GM12864 (cell line): ENCODE measurements at regions not wholly inside any gene's neighbourhood (a gene's known extent, or its start where the extent isn't known, plus 50 kb on each side); places are given as distances from the start of the nearest gene placed in this dataset.
A peak's percentile ranks its signal among the peaks of the same experiment; 100 is the strongest.

Source experiments
- DNase-seq: peaks from one replicate; pipeline ENCODE4 v3.0.0-alpha.2; 2011; ENCODE audit warnings: low read depth
- H3K4me3 ChIP-seq: 2 replicates; pipeline ENCODE4 v1.5.1; 2011; ENCODE audit warnings: mild to moderate bottlenecking, low read depth, low read length, control low read depth
- TF ChIP-seq, protein P1 (sequence below): IDR thresholded peaks from 2 replicates; pipeline ENCODE4 v1.5.1; 2011; ENCODE audit warnings: low read depth, mild to moderate bottlenecking, moderate library complexity, low read length, control low read depth, inconsistent platforms; ENCODE audit errors: missing control alignments

DNA sequence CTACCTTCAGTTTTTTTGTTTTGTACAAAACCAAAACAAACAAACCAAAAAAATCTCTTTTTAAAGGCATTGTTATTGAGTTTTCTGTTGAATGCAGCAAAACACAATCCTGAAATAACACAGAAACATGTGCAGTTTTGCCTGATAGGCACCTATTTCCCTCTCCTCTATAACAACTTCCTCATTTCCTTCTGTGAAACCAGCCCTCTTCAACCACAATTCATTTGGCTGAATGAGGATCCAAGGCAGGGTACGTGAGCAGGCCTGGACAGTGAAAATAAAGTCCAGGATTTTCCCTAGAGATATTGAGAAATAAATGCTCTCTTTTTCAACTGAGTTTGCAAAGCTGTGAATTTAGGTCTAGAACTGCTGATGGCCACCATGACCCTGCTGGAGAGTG is 134.8 kb upstream of the LARP1 start:
- TF ChIP-seq, protein P1, sequence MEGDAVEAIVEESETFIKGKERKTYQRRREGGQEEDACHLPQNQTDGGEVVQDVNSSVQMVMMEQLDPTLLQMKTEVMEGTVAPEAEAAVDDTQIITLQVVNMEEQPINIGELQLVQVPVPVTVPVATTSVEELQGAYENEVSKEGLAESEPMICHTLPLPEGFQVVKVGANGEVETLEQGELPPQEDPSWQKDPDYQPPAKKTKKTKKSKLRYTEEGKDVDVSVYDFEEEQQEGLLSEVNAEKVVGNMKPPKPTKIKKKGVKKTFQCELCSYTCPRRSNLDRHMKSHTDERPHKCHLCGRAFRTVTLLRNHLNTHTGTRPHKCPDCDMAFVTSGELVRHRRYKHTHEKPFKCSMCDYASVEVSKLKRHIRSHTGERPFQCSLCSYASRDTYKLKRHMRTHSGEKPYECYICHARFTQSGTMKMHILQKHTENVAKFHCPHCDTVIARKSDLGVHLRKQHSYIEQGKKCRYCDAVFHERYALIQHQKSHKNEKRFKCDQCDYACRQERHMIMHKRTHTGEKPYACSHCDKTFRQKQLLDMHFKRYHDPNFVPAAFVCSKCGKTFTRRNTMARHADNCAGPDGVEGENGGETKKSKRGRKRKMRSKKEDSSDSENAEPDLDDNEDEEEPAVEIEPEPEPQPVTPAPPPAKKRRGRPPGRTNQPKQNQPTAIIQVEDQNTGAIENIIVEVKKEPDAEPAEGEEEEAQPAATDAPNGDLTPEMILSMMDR, result no peak
- H3K4me3 ChIP-seq, result no peak overlapping the region
- DNase-seq, result no peak

DNA sequence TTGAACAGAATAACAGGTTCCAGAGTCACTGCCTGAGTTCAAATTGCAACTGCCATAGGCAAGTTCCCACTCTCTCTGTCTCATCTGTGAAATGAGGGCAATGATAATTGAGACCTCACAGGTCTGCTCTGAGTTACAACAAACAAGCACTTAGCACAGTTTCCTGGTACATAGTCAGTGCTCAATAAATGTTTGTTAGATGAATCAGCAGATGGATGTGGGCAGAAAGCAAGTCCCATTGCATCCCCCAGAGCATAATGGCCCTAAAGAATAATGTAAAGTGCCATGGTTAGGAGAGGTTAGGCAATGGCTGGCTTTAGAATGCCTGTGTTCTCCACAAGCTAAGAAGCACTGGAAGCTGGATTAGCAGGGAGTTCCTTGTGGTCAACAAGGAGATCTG is 136.5 kb upstream of the LARP1 start:
- TF ChIP-seq, protein P1, result no peak
- DNase-seq, result no peak
- no peak overlapping the region for H3K4me3 ChIP-seq

DNA sequence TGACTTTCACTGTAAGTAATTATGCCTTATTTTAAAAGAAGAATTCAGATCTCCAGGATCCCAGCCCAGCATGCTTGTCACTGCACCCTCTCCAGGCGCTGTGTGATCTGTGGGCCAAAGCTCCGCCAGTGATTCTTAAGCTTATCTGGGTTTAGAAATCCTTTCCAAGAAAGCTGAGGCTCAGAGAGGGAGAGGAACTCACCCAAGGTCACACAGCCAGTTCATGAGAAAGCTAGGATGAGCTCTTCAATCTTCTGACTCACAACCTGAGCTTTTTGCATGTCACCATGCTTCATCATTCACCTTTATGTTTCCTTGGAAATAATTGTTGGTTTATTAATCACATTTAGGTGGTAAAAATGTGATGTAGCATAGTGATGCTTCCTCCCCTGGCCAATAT is 136.6 kb upstream of the HAND1 start:
- DNase-seq, result no peak
- H3K4me3 ChIP-seq, result no peak overlapping the region
- TF ChIP-seq, protein P1, result no peak

DNA sequence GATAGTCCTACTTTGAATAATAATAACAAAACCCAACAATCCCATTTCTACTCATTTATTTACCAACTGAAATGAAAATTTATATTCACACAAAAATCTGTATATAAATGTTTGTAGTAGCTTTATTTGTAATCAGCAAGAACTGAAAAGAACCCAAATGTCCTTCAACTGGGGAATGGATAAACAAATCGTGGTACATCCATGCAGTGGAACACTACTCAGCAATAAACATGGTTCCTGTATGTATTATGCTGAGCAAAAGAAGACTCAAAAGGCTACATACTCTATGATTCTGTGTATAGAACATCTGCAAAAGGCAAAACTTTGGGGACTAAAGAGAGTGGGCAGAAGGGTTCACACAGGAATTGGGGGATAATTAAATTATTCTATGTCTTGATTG is 136.1 kb upstream of the HAND1 start:
- DNase-seq, result no peak
- TF ChIP-seq, protein P1, result no peak
- no peak overlapping the region for H3K4me3 ChIP-seq

DNA sequence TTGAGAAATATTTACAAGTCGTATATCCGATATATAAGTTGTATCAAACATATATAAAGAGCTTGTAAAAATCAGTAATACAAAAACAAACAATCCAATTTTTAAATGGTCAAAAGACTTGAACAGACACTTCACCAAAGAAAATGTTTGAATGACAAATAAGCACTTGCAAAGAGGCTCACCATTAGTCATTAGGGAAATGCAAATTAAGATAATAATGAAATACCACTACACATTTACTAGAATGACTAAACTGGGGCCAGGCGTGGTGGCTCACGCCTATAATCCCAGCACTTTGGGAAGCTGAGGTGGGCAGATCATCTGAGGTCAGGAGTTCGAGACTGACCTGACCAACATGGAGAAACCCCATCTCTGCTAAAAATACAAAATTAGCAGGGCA is 134.6 kb upstream of the HAND1 start:
- TF ChIP-seq, protein P1, result no peak
- no peak overlapping the region for H3K4me3 ChIP-seq
- no peak for DNase-seq

DNA sequence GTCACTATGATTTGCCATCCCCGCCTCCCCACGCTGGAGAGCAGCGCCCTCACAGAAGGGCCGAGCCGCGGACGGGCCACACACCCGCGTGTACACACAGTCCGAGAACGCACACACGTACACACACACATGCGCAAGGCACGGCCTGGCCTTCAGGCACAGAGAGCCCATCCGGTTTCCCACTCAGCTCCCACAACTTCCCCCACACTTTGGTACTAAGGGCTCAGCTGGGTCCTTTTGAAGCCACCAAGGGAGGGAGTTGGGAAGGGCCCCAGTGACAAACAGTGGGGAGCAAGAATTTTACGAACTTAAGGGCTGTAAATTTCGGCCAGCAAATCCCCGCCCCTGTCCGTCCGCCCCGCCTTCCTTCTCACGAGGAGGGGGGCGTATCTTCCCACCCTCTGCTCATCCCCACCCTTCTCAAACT is 133.3 kb upstream of the HAND1 start:
- no peak for DNase-seq
- TF ChIP-seq, protein P1, result no peak
- no peak overlapping the region for H3K4me3 ChIP-seq

DNA sequence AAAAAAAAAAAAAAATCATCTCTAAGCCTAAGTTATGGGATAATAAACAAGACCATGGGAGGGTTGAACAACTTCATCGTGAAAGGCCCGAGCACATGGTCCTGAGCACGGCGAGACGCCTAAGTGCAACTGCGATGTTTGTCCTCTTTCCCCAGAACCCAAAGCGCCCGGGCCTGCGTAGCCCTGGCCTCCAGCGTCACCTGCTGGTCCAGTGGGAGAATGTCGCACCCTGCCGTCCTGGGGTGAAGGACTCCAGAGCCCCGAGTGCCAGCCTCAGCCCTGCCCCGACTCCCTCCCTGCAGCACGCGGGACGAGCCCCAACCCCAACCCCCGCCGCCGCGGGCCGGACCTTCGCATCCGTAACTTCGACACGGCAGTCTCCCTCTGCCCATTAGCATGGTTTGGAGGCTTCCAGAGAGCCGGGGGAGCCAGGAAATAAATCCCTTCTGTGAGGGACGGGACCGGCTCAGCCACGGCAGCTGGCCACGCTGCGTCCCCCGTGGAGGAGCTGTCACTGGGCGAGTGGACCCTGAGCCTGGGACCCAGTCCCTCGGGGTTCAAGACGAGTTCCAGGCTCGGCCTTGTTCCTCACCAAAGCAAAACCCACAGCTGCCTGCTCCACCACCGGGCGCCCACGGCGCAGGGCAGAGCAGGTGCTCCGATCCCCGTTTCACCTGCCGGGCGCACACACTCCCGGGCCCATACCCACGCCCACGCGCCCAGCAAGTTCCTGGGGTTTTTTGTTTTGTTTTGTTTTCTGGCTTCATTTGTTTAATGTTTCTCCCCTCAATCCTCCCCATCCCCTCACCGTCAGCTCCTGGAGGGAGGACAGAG is 132.5 kb upstream of the HAND1 start:
- peak overlapping the region; percentile 40 for H3K4me3 ChIP-seq
- TF ChIP-seq, protein P1, result peak; percentile 97
- DNase-seq, result peak; percentile 41
